GM23338 (cell line): ENCODE measurements at regions not wholly inside any gene's neighbourhood (a gene's known extent, or its start where the extent isn't known, plus 50 kb on each side); places are given as distances from the start of the nearest gene placed in this dataset.

Experiments used
- ATAC-seq: fragments of 200-7000 bp; cut with Tn5 transposase; 3 replicates; pipeline ENCODE4 v1.9.1; 2020
- DNase-seq: peaks from one replicate; pipeline ENCODE4 v3.0.0-alpha.2; 2015; ENCODE audit warnings: low spot score
- H2AFZ ChIP-seq: fragments of 200-600 bp; sonication (generic); 2 replicates; pipeline ENCODE4 v1.8.0; 2016; ENCODE audit warnings: antibody characterized with exemption, mild to moderate bottlenecking, moderate library complexity
- H3F3A ChIP-seq: fragments of 200-600 bp; sonication (generic); replicated peaks from 2 replicates; pipeline ENCODE4 v1.8.0; 2017; ENCODE audit warnings: antibody characterized with exemption, mixed run types, low read depth
- H3K27ac ChIP-seq: fragments of 200-600 bp; sonication (generic); 2 replicates; pipeline ENCODE4 v1.6.1; 2016; ENCODE audit warnings: low read depth
- H3K27me3 ChIP-seq: fragments of 200-600 bp; sonication (generic); 2 replicates; pipeline ENCODE4 v1.8.0; 2016; ENCODE audit warnings: mild to moderate bottlenecking, mixed run types, moderate library complexity; ENCODE audit not compliant: insufficient read depth
- H3K36me3 ChIP-seq: fragments of 200-600 bp; sonication (generic); 2 replicates; pipeline ENCODE4 v1.8.0; 2016; ENCODE audit warnings: mild to moderate bottlenecking; ENCODE audit not compliant: insufficient read depth
- H3K4me1 ChIP-seq: fragments of 200-600 bp; sonication (generic); 2 replicates; pipeline ENCODE4 v1.8.0; 2016; ENCODE audit warnings: mild to moderate bottlenecking, moderate library complexity; ENCODE audit not compliant: insufficient read depth
- H3K4me2 ChIP-seq: fragments of 200-600 bp; sonication (generic); 2 replicates; pipeline ENCODE4 v1.7.1; 2017; ENCODE audit warnings: mixed run types
- H3K4me3 ChIP-seq: fragments of 200-600 bp; sonication (generic); 2 replicates; pipeline ENCODE4 v1.6.1; 2016; ENCODE audit warnings: mixed run types
- H3K79me2 ChIP-seq: fragments of 200-600 bp; sonication (generic); replicated peaks from 2 replicates; pipeline ENCODE4 v1.8.0; 2017; ENCODE audit warnings: mild to moderate bottlenecking; ENCODE audit not compliant: insufficient read depth
- H3K9me2 ChIP-seq: fragments of 200-600 bp; sonication (generic); 2 replicates; pipeline ENCODE4 v1.8.0; 2017; ENCODE audit not compliant: insufficient read depth
- H4K20me1 ChIP-seq: fragments of 200-600 bp; sonication (generic); replicated peaks from 2 replicates; pipeline ENCODE4 v1.8.0; 2017; ENCODE audit warnings: mild to moderate bottlenecking; ENCODE audit not compliant: insufficient read depth
- H3K27ac Mint-ChIP-seq: 2 replicates; pipeline ENCODE4 v1.8.0; 2020; ENCODE audit warnings: inconsistent platforms, mild to moderate bottlenecking, moderate library complexity, mixed read lengths
- H3K27me3 Mint-ChIP-seq: 3 replicates; pipeline ENCODE4 v1.8.0; 2022; ENCODE audit warnings: low read depth, mild to moderate bottlenecking, moderate library complexity, mixed read lengths, inconsistent platforms; ENCODE audit not compliant: insufficient read depth, poor library complexity
- H3K36me3 Mint-ChIP-seq: 3 replicates; pipeline ENCODE4 v1.8.0; 2021; ENCODE audit warnings: low read depth, mild to moderate bottlenecking, inconsistent platforms, moderate library complexity, mixed read lengths
- H3K4me1 Mint-ChIP-seq: 3 replicates; pipeline ENCODE4 v1.8.0; 2020; ENCODE audit warnings: mild to moderate bottlenecking, inconsistent platforms, mixed read lengths
- H3K4me3 Mint-ChIP-seq: 3 replicates; pipeline ENCODE4 v1.8.0; 2021; ENCODE audit warnings: moderate library complexity, mild to moderate bottlenecking, inconsistent platforms, mixed read lengths
- H3K9me3 Mint-ChIP-seq: 3 replicates; pipeline ENCODE4 v1.8.0; 2020; ENCODE audit warnings: moderate library complexity, mild to moderate bottlenecking, inconsistent platforms, mixed read lengths
- CREB1 ChIP-seq: fragments of 250-450 bp; sonication (Bioruptor Pico); IDR thresholded peaks from 2 replicates; pipeline ENCODE4 v1.5.0; 2020; ENCODE audit warnings: low read depth, mild to moderate bottlenecking, moderate library complexity
- EZH2 ChIP-seq: fragments of 200-600 bp; sonication (generic); IDR thresholded peaks from one replicate; pipeline ENCODE4 v1.8.0; 2017; ENCODE audit warnings: antibody characterized with exemption, mild to moderate bottlenecking, low read depth; ENCODE audit not compliant: unreplicated experiment
- EZH2phosphoT487 ChIP-seq: fragments of 200-600 bp; sonication (generic); IDR thresholded peaks from one replicate; pipeline ENCODE4 v1.8.1; 2018; ENCODE audit warnings: antibody characterized with exemption; ENCODE audit not compliant: unreplicated experiment
- JUNB ChIP-seq: IDR thresholded peaks from one replicate; pipeline ENCODE4 v1.6.1; 2016; ENCODE audit warnings: antibody characterized with exemption; ENCODE audit not compliant: unreplicated experiment
- NANOG ChIP-seq: IDR thresholded peaks from 2 replicates; pipeline ENCODE4 v1.6.1; 2016; ENCODE audit warnings: antibody characterized with exemption, borderline replicate concordance
- POLR2AphosphoS5 ChIP-seq: IDR thresholded peaks from 2 replicates; pipeline ENCODE4 v1.6.1; 2016; ENCODE audit warnings: antibody characterized with exemption, low read depth
- STAT1 ChIP-seq: IDR thresholded peaks from one replicate; pipeline ENCODE4 v1.6.1; 2016; ENCODE audit warnings: antibody characterized with exemption; ENCODE audit not compliant: unreplicated experiment
- ZNF114 ChIP-seq: fragments of 250-450 bp; sonication (Bioruptor Pico); IDR thresholded peaks from 2 replicates; pipeline ENCODE4 v1.5.0; 2020; ENCODE audit warnings: mild to moderate bottlenecking, moderate library complexity
- ZNF331 ChIP-seq: fragments of 250-450 bp; sonication (Bioruptor Pico); IDR thresholded peaks from 2 replicates; pipeline ENCODE4 v1.5.0; 2020; ENCODE audit warnings: low read depth, mild to moderate bottlenecking, moderate library complexity
- TF ChIP-seq, protein P1 (sequence below): IDR thresholded peaks from one replicate; pipeline ENCODE4 v1.6.1; 2018; ENCODE audit warnings: antibody characterized with exemption; ENCODE audit not compliant: unreplicated experiment
- TF ChIP-seq, protein P2 (sequence below), 2 experiments: fragments of 200-600 bp in 1 of 2; sonication (generic) in 1 of 2; conservative IDR thresholded peaks; 2 replicates each; pipeline versions ENCODE4 v1.5.1 to v1.6.1; 2016 to 2017; ENCODE audit warnings: antibody characterized with exemption in 2 of 2, low read depth in 2 of 2, mild to moderate bottlenecking in 2 of 2, moderate library complexity in 1 of 2
- TF ChIP-seq, protein P3 (sequence below): fragments of 250-450 bp; sonication (Bioruptor Pico); IDR thresholded peaks from 2 replicates; pipeline ENCODE4 v1.5.0; 2020; ENCODE audit warnings: mild to moderate bottlenecking, moderate library complexity
- TF ChIP-seq, protein P4 (sequence below): IDR thresholded peaks from 2 replicates; pipeline ENCODE4 v1.6.1; 2016; ENCODE audit warnings: antibody characterized with exemption

DNA sequence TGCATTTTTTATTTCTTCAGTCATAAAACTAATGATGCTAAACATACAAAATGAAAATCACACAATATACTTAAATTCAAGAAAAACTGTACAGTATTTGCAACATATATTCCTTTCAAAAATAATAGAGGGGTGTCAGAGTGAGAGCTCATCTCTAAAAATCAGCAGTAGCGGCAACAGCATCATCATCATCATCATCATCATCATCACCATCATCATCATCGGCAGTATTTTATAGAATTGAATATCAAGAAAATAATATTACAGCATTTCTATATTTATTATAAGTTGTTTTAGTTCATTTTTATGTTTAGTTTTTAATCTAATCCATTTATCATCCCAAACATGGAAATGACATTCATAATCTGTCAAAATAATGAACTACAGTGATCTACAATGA is 67.4 kb upstream of the PPP1R3A start:
- Histone ChIP-seq H3K4me1 (no peaks in the 10 kb centered on the region), H3K27ac (no peak overlapping the region), H4K20me1 (no peaks in the 10 kb centered on the region), H3K9me2 (no peaks in the 10 kb centered on the region), H3K79me2 (no peaks in the 10 kb centered on the region), H3K27me3 (no peaks in the 10 kb centered on the region), H3K4me3 (no peak overlapping the region), H2AFZ (no peak overlapping the region), H3F3A (no peaks in the 10 kb centered on the region), H3K36me3 (no peaks in the 10 kb centered on the region), H3K4me2 (no peak overlapping the region)
- no peak for ATAC-seq
- DNase-seq = no peak
- Mint-ChIP-seq H3K27me3 (peaks cover 1% of the 10 kb centered on the region), H3K9me3 (no peaks in the 10 kb centered on the region; the same call in 2 of the 3 replicates), H3K36me3 (peaks cover 3% of the 10 kb centered on the region; the same call in 1 of the 3 replicates), H3K4me3 (no peak overlapping the region), H3K27ac (no peak overlapping the region), H3K4me1 (no peaks in the 10 kb centered on the region)
- no peak for TF ChIP-seq STAT1
- TF ChIP-seq JUNB = no peak
- TF ChIP-seq NANOG = no peak
- TF ChIP-seq ZNF114 = no peak
- no peak for TF ChIP-seq ZNF331 (CRISPR knock-in tag)
- TF ChIP-seq, protein P1, sequence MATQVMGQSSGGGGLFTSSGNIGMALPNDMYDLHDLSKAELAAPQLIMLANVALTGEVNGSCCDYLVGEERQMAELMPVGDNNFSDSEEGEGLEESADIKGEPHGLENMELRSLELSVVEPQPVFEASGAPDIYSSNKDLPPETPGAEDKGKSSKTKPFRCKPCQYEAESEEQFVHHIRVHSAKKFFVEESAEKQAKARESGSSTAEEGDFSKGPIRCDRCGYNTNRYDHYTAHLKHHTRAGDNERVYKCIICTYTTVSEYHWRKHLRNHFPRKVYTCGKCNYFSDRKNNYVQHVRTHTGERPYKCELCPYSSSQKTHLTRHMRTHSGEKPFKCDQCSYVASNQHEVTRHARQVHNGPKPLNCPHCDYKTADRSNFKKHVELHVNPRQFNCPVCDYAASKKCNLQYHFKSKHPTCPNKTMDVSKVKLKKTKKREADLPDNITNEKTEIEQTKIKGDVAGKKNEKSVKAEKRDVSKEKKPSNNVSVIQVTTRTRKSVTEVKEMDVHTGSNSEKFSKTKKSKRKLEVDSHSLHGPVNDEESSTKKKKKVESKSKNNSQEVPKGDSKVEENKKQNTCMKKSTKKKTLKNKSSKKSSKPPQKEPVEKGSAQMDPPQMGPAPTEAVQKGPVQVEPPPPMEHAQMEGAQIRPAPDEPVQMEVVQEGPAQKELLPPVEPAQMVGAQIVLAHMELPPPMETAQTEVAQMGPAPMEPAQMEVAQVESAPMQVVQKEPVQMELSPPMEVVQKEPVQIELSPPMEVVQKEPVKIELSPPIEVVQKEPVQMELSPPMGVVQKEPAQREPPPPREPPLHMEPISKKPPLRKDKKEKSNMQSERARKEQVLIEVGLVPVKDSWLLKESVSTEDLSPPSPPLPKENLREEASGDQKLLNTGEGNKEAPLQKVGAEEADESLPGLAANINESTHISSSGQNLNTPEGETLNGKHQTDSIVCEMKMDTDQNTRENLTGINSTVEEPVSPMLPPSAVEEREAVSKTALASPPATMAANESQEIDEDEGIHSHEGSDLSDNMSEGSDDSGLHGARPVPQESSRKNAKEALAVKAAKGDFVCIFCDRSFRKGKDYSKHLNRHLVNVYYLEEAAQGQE = no peak
- TF ChIP-seq CREB1 (CRISPR knock-in tag) = no peak
- TF ChIP-seq, protein P2, sequence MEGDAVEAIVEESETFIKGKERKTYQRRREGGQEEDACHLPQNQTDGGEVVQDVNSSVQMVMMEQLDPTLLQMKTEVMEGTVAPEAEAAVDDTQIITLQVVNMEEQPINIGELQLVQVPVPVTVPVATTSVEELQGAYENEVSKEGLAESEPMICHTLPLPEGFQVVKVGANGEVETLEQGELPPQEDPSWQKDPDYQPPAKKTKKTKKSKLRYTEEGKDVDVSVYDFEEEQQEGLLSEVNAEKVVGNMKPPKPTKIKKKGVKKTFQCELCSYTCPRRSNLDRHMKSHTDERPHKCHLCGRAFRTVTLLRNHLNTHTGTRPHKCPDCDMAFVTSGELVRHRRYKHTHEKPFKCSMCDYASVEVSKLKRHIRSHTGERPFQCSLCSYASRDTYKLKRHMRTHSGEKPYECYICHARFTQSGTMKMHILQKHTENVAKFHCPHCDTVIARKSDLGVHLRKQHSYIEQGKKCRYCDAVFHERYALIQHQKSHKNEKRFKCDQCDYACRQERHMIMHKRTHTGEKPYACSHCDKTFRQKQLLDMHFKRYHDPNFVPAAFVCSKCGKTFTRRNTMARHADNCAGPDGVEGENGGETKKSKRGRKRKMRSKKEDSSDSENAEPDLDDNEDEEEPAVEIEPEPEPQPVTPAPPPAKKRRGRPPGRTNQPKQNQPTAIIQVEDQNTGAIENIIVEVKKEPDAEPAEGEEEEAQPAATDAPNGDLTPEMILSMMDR (conservative IDR thresholded peaks at IDR 0.05; ENCODE audit: low read depth in 2 of 2) = no peak
- TF ChIP-seq EZH2 = no peak
- TF ChIP-seq, protein P3, sequence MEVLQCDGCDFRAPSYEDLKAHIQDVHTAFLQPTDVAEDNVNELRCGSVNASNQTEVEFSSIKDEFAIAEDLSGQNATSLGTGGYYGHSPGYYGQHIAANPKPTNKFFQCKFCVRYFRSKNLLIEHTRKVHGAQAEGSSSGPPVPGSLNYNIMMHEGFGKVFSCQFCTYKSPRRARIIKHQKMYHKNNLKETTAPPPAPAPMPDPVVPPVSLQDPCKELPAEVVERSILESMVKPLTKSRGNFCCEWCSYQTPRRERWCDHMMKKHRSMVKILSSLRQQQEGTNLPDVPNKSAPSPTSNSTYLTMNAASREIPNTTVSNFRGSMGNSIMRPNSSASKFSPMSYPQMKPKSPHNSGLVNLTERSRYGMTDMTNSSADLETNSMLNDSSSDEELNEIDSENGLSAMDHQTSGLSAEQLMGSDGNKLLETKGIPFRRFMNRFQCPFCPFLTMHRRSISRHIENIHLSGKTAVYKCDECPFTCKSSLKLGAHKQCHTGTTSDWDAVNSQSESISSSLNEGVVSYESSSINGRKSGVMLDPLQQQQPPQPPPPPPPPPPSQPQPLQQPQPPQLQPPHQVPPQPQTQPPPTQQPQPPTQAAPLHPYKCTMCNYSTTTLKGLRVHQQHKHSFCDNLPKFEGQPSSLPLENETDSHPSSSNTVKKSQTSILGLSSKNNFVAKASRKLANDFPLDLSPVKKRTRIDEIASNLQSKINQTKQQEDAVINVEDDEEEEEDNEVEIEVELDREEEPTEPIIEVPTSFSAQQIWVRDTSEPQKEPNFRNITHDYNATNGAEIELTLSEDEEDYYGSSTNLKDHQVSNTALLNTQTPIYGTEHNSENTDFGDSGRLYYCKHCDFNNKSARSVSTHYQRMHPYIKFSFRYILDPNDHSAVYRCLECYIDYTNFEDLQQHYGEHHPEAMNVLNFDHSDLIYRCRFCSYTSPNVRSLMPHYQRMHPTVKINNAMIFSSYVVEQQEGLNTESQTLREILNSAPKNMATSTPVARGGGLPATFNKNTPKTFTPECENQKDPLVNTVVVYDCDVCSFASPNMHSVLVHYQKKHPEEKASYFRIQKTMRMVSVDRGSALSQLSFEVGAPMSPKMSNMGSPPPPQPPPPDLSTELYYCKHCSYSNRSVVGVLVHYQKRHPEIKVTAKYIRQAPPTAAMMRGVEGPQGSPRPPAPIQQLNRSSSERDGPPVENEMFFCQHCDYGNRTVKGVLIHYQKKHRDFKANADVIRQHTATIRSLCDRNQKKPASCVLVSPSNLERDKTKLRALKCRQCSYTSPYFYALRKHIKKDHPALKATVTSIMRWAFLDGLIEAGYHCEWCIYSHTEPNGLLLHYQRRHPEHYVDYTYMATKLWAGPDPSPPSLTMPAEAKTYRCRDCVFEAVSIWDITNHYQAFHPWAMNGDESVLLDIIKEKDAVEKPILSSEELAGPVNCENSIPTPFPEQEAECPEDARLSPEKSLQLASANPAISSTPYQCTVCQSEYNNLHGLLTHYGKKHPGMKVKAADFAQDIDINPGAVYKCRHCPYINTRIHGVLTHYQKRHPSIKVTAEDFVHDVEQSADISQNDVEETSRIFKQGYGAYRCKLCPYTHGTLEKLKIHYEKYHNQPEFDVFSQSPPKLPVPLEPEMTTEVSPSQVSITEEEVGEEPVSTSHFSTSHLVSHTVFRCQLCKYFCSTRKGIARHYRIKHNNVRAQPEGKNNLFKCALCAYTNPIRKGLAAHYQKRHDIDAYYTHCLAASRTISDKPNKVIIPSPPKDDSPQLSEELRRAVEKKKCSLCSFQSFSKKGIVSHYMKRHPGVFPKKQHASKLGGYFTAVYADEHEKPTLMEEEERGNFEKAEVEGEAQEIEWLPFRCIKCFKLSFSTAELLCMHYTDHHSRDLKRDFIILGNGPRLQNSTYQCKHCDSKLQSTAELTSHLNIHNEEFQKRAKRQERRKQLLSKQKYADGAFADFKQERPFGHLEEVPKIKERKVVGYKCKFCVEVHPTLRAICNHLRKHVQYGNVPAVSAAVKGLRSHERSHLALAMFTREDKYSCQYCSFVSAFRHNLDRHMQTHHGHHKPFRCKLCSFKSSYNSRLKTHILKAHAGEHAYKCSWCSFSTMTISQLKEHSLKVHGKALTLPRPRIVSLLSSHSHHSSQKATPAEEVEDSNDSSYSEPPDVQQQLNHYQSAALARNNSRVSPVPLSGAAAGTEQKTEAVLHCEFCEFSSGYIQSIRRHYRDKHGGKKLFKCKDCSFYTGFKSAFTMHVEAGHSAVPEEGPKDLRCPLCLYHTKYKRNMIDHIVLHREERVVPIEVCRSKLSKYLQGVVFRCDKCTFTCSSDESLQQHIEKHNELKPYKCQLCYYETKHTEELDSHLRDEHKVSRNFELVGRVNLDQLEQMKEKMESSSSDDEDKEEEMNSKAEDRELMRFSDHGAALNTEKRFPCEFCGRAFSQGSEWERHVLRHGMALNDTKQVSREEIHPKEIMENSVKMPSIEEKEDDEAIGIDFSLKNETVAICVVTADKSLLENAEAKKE (CRISPR knock-in tag) = no peak
- TF ChIP-seq POLR2AphosphoS5 = no peak
- no peak for TF ChIP-seq EZH2phosphoT487
- TF ChIP-seq, protein P4, sequence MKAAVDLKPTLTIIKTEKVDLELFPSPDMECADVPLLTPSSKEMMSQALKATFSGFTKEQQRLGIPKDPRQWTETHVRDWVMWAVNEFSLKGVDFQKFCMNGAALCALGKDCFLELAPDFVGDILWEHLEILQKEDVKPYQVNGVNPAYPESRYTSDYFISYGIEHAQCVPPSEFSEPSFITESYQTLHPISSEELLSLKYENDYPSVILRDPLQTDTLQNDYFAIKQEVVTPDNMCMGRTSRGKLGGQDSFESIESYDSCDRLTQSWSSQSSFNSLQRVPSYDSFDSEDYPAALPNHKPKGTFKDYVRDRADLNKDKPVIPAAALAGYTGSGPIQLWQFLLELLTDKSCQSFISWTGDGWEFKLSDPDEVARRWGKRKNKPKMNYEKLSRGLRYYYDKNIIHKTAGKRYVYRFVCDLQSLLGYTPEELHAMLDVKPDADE = no peak
